Mesothelial cell of epicardium (in vitro differentiated cells): ENCODE measurements at regions not wholly inside any gene's neighbourhood (a gene's known extent, or its start where the extent isn't known, plus 50 kb on each side); places are given as distances from the start of the nearest gene placed in this dataset.

Experiments used
- DNase-seq, 2 experiments: peaks; one replicate each; pipeline ENCODE4 v3.0.0; 2021; ENCODE audit warnings: low spot score in 2 of 2; ENCODE audit not compliant: unreplicated experiment in 2 of 2
- H3K27ac Mint-ChIP-seq: 2 replicates; pipeline ENCODE4 v1.8.0; 2021; ENCODE audit warnings: mixed read lengths
- H3K27me3 Mint-ChIP-seq: 2 replicates; pipeline ENCODE4 v1.8.0; 2021; ENCODE audit warnings: low read depth, mixed read lengths
- H3K36me3 Mint-ChIP-seq: 2 replicates; pipeline ENCODE4 v1.8.0; 2021; ENCODE audit warnings: mixed read lengths
- H3K4me1 Mint-ChIP-seq: 2 replicates; pipeline ENCODE4 v1.8.0; 2021; ENCODE audit warnings: mixed read lengths
- H3K4me3 Mint-ChIP-seq: 2 replicates; pipeline ENCODE4 v1.8.0; 2021; ENCODE audit warnings: mild to moderate bottlenecking, moderate library complexity, mixed read lengths
- H3K9me3 Mint-ChIP-seq: 2 replicates; pipeline ENCODE4 v1.8.0; 2021; ENCODE audit warnings: mixed read lengths
- CTCF ChIP-seq: fragments of 200-600 bp; sonication (generic); IDR thresholded peaks from one replicate; pipeline ENCODE4 v1.5.0; 2021; ENCODE audit warnings: antibody characterized with exemption; ENCODE audit not compliant: unreplicated experiment

- H3K4me1 Mint-ChIP-seq: peaks cover 10% of the 10 kb centered on the region
- no peak for TF ChIP-seq CTCF
- DNase-seq: no peak
- H3K4me3 Mint-ChIP-seq: no peak overlapping the region
- no peaks in the 10 kb centered on the region for H3K36me3 Mint-ChIP-seq
- H3K9me3 Mint-ChIP-seq: no peaks in the 10 kb centered on the region
- peak overlapping the region; percentile 37 for H3K27ac Mint-ChIP-seq
- peaks cover 16% of the 10 kb centered on the region for H3K27me3 Mint-ChIP-seq
Measured at GRCh38 chr2:23323198-23323916, 61.6 kb upstream of the KLHL29 start.

GRCh38 chr2:23323917-23324680 is 60.9 kb upstream of the KLHL29 start:
- Mint-ChIP-seq H3K36me3 (no peaks in the 10 kb centered on the region), H3K27ac (no peak overlapping the region), H3K9me3 (no peaks in the 10 kb centered on the region), H3K27me3 (peaks cover 20% of the 10 kb centered on the region), H3K4me3 (no peak overlapping the region), H3K4me1 (peaks cover 9% of the 10 kb centered on the region)
- TF ChIP-seq CTCF: no peak
- DNase-seq: no peak

GRCh38 chr2:23326330-23326729 is 58.6 kb upstream of the KLHL29 start:
- Mint-ChIP-seq H3K4me1 (peaks cover 9% of the 10 kb centered on the region), H3K36me3 (no peaks in the 10 kb centered on the region), H3K9me3 (no peaks in the 10 kb centered on the region), H3K4me3 (no peak overlapping the region), H3K27ac (no peak overlapping the region), H3K27me3 (peaks cover 34% of the 10 kb centered on the region)
- no peak for DNase-seq
- no peak for TF ChIP-seq CTCF

GRCh38 chr2:23327416-23327815 is 57.6 kb upstream of the KLHL29 start:
- peaks cover 9% of the 10 kb centered on the region for H3K4me1 Mint-ChIP-seq
- H3K27me3 Mint-ChIP-seq: peaks cover 44% of the 10 kb centered on the region
- DNase-seq: no peak
- no peaks in the 10 kb centered on the region for H3K9me3 Mint-ChIP-seq
- no peaks in the 10 kb centered on the region for H3K36me3 Mint-ChIP-seq
- no peak overlapping the region for H3K27ac Mint-ChIP-seq
- H3K4me3 Mint-ChIP-seq: no peak overlapping the region
- no peak for TF ChIP-seq CTCF

- peaks cover 44% of the 10 kb centered on the region for H3K27me3 Mint-ChIP-seq
- no peaks in the 10 kb centered on the region for H3K36me3 Mint-ChIP-seq
- H3K9me3 Mint-ChIP-seq: no peaks in the 10 kb centered on the region
- H3K27ac Mint-ChIP-seq: no peak overlapping the region
- DNase-seq: no peak
- H3K4me1 Mint-ChIP-seq: peaks cover 6% of the 10 kb centered on the region
- no peak overlapping the region for H3K4me3 Mint-ChIP-seq
- TF ChIP-seq CTCF: no peak
Measured at GRCh38 chr2:23327887-23328286, 57.1 kb upstream of the KLHL29 start.
